ENCODE measurements at regions not wholly inside any gene's neighbourhood (a gene's known extent, or its start where the extent isn't known, plus 50 kb on each side); places are given as distances from the start of the nearest gene placed in this dataset.

DNA sequence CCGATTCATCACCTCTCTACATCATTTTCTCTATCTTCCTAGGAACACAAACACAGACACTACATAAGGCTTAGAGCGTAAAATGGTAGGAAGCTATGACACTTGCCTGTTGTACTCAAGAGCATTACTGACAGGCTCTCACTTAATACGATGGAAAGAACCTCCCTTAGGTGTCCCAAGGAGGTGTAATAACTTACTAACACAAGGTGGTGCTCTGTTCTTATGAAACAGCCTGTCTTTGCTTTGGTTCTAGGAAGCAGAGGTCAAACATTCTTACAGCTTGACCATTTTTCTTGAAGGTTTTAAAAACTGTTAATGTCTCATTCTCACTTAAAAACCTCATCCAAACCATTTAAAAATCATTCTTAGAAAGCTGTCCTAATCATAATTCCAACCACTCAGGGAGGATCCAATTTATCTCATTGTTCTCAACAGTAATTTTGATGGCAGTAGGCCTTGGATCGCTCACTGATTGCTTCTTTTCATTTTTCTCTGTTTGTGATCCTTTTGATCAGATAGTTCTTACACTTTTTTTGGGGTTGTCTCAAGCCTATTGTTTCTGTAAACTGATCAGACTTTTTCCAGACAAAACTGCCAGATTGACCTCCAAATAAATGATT, 317.8 kb upstream of the AGTR1 start:
- H3K9me3 Mint-ChIP-seq (ENCODE audit: unreplicated experiment) = no peaks in the 10 kb centered on the region
- H3K36me3 Mint-ChIP-seq (ENCODE audit: unreplicated experiment) = no peaks in the 10 kb centered on the region
- no peak for DNase-seq
- TF ChIP-seq, protein P1, sequence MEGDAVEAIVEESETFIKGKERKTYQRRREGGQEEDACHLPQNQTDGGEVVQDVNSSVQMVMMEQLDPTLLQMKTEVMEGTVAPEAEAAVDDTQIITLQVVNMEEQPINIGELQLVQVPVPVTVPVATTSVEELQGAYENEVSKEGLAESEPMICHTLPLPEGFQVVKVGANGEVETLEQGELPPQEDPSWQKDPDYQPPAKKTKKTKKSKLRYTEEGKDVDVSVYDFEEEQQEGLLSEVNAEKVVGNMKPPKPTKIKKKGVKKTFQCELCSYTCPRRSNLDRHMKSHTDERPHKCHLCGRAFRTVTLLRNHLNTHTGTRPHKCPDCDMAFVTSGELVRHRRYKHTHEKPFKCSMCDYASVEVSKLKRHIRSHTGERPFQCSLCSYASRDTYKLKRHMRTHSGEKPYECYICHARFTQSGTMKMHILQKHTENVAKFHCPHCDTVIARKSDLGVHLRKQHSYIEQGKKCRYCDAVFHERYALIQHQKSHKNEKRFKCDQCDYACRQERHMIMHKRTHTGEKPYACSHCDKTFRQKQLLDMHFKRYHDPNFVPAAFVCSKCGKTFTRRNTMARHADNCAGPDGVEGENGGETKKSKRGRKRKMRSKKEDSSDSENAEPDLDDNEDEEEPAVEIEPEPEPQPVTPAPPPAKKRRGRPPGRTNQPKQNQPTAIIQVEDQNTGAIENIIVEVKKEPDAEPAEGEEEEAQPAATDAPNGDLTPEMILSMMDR (IDR thresholded peaks at IDR 0.05; ENCODE audit: partially characterized antibody, unreplicated experiment) = peak; percentile 21
- H3K4me3 Mint-ChIP-seq (ENCODE audit: unreplicated experiment) = no peak overlapping the region
- H3K27me3 Mint-ChIP-seq (ENCODE audit: unreplicated experiment) = peaks cover 2% of the 10 kb centered on the region
- no peaks in the 10 kb centered on the region for H3K4me1 Mint-ChIP-seq (ENCODE audit: low read depth, unreplicated experiment)
- no peak overlapping the region for H3K27ac Mint-ChIP-seq (ENCODE audit: unreplicated experiment)

DNA sequence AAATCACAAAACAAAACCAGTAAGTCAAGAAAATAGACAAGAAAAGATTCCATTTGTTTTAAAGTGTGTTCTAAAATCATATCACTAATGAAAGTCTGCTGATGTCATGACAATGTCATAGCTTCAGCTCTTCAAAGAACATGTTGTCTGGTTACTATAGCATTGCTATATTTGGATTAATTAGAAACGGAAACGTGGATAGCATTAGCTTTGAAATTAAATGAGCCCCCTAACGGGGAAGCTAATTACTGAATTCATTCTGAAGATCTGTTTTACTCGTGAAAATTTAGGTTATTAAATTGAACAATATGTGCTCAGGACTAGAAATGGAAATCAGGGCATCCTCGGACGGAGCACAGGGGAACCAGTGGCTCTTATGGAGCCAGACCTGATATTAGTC, 316.7 kb upstream of the AGTR1 start:
- TF ChIP-seq, protein P1 (IDR thresholded peaks at IDR 0.05; ENCODE audit: partially characterized antibody, unreplicated experiment) = no peak
- H3K9me3 Mint-ChIP-seq (ENCODE audit: unreplicated experiment) = no peaks in the 10 kb centered on the region
- H3K4me1 Mint-ChIP-seq (ENCODE audit: low read depth, unreplicated experiment) = no peaks in the 10 kb centered on the region
- no peaks in the 10 kb centered on the region for H3K36me3 Mint-ChIP-seq (ENCODE audit: unreplicated experiment)
- no peak for DNase-seq
- peaks cover 2% of the 10 kb centered on the region for H3K27me3 Mint-ChIP-seq (ENCODE audit: unreplicated experiment)
- H3K27ac Mint-ChIP-seq (ENCODE audit: unreplicated experiment) = no peak overlapping the region
- H3K4me3 Mint-ChIP-seq (ENCODE audit: unreplicated experiment) = no peak overlapping the region

DNA sequence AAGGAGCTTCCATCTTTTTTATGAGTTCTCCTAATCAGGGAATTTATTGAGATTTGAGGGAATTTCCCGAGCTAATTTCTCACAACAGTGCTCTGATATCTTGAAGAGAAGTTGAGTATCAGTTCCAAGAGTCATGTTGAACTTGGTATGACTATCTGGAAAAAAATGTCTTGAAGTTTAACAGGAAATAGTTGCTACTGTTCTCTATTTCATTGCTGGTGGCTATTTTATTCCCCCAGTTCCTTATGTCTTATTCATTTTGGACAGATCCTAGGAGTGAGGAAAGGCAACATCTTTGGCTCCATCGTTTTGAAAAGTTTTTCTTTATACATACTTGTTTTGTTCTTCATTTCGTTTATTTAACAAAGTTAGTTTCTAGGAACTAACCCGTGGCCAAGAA, 307.8 kb upstream of the AGTR1 start:
- H3K9me3 Mint-ChIP-seq (ENCODE audit: unreplicated experiment) = peaks cover 1% of the 10 kb centered on the region
- DNase-seq = no peak
- no peaks in the 10 kb centered on the region for H3K36me3 Mint-ChIP-seq (ENCODE audit: unreplicated experiment)
- no peaks in the 10 kb centered on the region for H3K4me1 Mint-ChIP-seq (ENCODE audit: low read depth, unreplicated experiment)
- H3K4me3 Mint-ChIP-seq (ENCODE audit: unreplicated experiment) = no peak overlapping the region
- TF ChIP-seq, protein P1 (IDR thresholded peaks at IDR 0.05; ENCODE audit: partially characterized antibody, unreplicated experiment) = no peak
- no peak overlapping the region for H3K27ac Mint-ChIP-seq (ENCODE audit: unreplicated experiment)
- H3K27me3 Mint-ChIP-seq (ENCODE audit: unreplicated experiment) = no peaks in the 10 kb centered on the region

DNA sequence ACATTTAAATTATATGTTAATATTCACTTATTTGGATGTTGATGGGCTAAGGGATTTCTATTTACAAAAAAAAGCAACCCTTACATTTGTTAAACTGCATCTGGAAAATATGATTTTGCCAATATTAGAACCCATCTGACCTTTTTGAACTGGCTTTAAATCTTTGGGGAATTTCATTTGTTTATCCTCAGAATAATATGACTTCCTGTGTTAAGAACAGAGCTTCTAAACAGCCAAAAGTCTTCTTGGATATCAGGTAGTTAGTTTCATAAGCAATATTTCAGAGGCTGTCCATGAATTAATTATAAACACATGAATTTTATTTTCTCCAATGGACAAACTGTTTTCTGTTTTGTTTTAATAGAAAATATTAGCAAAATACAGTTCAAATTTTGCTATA, 301.9 kb upstream of the AGTR1 start:
- H3K4me1 Mint-ChIP-seq (ENCODE audit: low read depth, unreplicated experiment) = peaks cover 4% of the 10 kb centered on the region
- TF ChIP-seq, protein P1 (IDR thresholded peaks at IDR 0.05; ENCODE audit: partially characterized antibody, unreplicated experiment) = no peak
- no peaks in the 10 kb centered on the region for H3K36me3 Mint-ChIP-seq (ENCODE audit: unreplicated experiment)
- no peaks in the 10 kb centered on the region for H3K27me3 Mint-ChIP-seq (ENCODE audit: unreplicated experiment)
- DNase-seq = no peak
- no peak overlapping the region for H3K27ac Mint-ChIP-seq (ENCODE audit: unreplicated experiment)
- no peak overlapping the region for H3K4me3 Mint-ChIP-seq (ENCODE audit: unreplicated experiment)
- H3K9me3 Mint-ChIP-seq (ENCODE audit: unreplicated experiment) = peaks cover 2% of the 10 kb centered on the region

DNA sequence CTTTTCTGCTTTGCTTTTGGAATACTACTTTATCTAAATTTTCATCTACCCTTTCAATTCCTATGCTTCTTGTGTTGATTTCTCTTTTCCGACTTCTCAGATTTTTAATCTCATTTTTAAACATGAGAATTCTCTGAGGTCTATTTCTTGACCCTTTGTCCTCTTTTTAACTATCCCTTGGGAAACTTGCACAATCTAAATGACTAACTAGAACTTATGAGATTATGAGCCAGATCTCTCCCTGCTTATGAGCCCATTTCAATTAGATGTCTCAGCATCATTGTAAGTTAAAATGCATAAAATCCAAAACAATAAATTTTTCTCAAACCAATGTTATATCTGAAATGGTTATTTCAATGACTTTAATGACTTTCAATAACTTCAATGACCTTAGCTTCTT, 296.9 kb upstream of the AGTR1 start:
- Mint-ChIP-seq H3K9me3 (ENCODE audit: unreplicated experiment) (peaks cover 2% of the 10 kb centered on the region), H3K4me3 (ENCODE audit: unreplicated experiment) (no peak overlapping the region)
- DNase-seq = no peak

More for the DNA sequence above, 296.9 kb upstream of the AGTR1 start:
- TF ChIP-seq, protein P1 (IDR thresholded peaks at IDR 0.05; ENCODE audit: partially characterized antibody, unreplicated experiment) = no peak
- no peak overlapping the region for H3K27ac Mint-ChIP-seq (ENCODE audit: unreplicated experiment)
- no peaks in the 10 kb centered on the region for H3K36me3 Mint-ChIP-seq (ENCODE audit: unreplicated experiment)
- peaks cover 4% of the 10 kb centered on the region for H3K4me1 Mint-ChIP-seq (ENCODE audit: low read depth, unreplicated experiment)
- no peaks in the 10 kb centered on the region for H3K27me3 Mint-ChIP-seq (ENCODE audit: unreplicated experiment)
